HG02798 (cell line): ENCODE measurements at regions not wholly inside any gene's neighbourhood (a gene's known extent, or its start where the extent isn't known, plus 50 kb on each side); places are given as distances from the start of the nearest gene placed in this dataset.
"Not testable (repeated sequence)": the region's sequence is repeated elsewhere in the genome, so short reads cannot be mapped to it uniquely, and the experiment has no call there.

Experiments
- ATAC-seq: cut with Tn5 transposase; IDR thresholded peaks from one replicate; pipeline ENCODE4 v1.9.1; 2021; ENCODE audit warnings: mild to moderate bottlenecking; ENCODE audit not compliant: unreplicated experiment, poor library complexity

DNA sequence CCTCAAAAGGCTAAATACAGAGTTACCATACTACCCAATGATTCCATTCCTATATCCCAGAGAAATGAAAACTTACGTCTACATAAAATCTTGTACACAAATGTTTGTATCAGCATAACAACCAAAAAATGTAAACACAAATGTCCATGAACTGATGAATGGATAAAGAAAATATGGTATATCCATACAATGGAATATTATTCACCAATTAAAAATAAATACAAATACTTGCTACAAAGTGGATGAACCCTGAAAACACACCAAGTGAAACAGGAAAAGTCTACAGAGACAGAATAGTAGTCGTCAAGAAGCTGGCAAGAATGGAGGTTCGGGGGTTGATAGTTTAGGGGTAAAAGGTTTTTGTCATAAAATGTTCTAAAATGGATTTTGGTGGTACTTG lies 54.0 kb upstream of the ANKRD28 start:
- ATAC-seq, result no peak

GRCh38 chr3:15858547-15859506 lies 61.0 kb upstream of the ANKRD28 start:
- peak; percentile 65 for ATAC-seq

- peak; percentile 90 for ATAC-seq
Measured at GRCh38 chr3:15859507-15860013, 61.8 kb upstream of the ANKRD28 start.

GRCh38 chr3:15860014-15860934 lies 62.5 kb upstream of the ANKRD28 start:
- ATAC-seq, result peak; percentile 65

DNA sequence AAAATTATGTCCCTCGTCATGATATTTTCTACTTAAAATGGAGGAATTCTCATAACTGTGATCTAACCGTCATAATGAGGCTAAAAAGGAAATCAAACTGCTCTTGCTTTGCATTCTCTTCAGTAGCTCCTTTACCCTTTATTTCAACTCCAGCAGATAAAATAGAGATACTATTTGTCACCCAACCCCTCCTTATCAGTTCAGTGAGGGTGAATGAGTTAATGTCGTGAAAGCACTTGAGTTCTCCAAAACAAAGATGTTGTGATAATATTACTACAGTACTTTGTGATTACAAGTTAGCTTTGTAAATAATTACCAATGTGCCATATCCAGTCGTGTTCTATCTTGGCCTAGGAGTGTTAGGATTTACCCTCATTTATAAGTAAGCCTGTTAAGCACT lies 63.4 kb upstream of the ANKRD28 start:
- no peak for ATAC-seq

- no peak for ATAC-seq
Measured at GRCh38 chr3:15872807-15873206, 75.0 kb upstream of the ANKRD28 start.

DNA sequence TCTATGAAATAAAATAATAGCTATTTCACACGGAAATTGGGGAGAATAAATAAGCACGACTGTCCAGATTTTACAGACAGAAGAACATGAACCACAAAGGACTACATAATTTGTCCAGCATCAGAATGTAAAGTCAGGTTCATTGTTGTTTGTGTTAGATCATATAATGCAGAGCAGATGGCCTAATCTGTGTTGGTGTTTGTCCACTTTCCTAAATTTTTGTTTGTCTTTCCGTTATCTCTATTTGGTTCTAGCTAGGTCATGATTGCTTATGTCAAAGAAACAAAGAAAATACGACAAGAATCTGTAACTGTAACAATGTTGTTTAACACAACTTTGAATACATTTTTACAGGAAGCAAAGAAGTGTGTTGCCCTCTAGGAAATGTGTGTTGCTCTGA lies 75.6 kb upstream of the ANKRD28 start:
- no peak for ATAC-seq

DNA sequence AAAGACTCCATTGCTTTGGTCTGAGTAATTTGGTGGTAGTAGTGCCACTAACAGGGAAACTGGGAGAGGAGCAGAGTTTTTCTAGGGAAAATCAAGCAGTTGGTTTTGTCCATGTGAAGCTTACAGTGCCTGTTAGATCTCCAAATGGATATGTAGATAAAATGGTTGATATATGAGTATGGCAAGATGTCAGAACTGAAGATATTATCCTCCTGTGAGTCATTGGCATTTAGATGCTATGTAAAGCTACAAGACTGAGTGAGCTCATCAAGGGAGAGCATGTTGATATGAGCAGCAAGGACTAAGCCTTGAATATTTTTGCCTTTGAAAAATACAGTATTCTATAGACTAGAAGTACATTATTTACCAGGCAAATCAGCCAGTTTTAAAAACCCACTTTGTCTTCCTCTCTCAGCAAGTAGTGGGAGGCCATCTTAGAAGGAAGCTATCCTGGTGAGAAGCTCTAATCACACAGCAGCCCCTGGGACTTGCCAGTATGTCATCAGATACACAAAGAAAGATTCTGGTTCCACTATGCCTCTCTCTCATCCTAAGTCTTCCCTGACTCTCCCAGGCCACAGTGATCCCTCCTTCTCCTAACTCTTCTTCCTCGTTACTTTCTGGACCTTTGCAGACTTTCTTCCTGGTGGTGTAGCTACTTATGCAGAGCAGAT lies 77.4 kb upstream of the ANKRD28 start:
- no peak for ATAC-seq

GRCh38 chr3:15876669-15877068 lies 78.9 kb upstream of the ANKRD28 start:
- no peak for ATAC-seq

- ATAC-seq, result no peak
Measured at GRCh38 chr3:15877813-15878212, 80.0 kb upstream of the ANKRD28 start.

- ATAC-seq, result not testable (repeated sequence)
Measured at GRCh38 chr3:15879787-15880186, 82.0 kb upstream of the ANKRD28 start.

DNA sequence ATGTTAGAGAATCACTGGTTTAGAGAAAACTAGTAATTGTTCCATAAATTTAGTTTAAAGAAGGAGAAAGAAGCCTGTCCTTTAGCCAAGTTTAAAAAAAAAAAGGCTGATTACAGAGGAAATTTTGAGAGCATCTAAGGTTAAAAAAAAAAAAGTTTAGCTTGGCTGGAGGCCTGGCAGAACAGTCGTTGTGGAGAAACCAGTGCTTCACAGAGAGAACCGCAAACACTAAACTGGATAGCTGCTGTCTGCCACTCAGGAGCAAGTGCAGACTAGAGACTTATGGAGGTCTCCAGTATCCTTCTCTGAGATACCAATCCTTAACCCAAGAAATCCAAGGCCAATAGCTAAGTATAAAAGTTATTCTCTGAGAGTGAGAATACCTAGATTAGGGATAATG lies 84.8 kb upstream of the ANKRD28 start:
- ATAC-seq, result no peak

GRCh38 chr3:15884132-15884531 lies 86.4 kb upstream of the ANKRD28 start:
- ATAC-seq, result no peak

- no peak for ATAC-seq
Measured at GRCh38 chr3:15886521-15886920, 88.7 kb upstream of the ANKRD28 start.

- no peak for ATAC-seq
Measured at GRCh38 chr3:15887261-15887660, 89.5 kb upstream of the ANKRD28 start.

GRCh38 chr3:15889936-15890335 lies 92.2 kb upstream of the ANKRD28 start:
- ATAC-seq, result no peak

DNA sequence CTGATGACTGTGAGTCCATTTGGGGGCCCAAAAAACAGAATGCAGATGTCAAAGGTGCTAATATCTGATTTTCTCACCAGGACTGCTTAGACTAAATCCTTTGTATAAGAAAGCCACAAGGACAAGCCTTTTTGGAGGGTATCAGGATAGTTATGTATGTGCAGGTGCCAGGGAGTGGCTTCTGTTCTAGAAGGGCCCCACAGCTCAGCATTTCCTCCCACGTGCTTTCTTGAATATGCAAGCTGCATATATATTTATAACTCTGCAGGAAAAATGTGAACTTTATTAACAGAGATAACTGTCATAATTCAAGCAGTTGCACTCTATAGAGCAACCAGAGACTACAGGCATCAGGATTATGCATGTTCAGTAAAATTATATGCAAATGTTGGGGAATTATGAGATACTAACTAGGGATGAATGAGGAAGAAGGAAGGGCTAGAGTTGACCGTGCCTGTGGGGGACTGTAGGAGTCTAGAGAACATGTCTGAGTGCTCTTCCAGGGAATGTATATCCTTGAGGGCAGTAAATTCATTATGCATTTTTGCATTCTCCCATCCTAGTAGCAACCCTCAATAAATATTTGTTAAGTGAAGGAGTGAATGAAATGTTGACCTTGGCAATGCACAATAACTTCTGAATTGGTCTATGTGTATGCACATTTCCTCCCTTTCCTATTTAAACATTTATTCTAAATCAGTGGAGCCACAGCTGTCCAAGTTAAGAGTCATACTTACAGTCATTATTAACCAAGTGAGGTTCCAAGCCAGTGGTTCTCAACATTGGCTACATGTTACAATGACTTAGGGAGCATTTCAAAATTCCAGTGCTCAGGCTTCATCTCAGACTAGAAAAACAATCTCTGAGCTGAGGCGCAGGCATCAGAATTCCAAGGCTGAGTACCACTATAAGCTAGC lies 94.8 kb upstream of the ANKRD28 start:
- ATAC-seq, result no peak

GRCh38 chr3:15894382-15894781 lies 96.6 kb upstream of the ANKRD28 start:
- no peak for ATAC-seq

- ATAC-seq, result no peak
Measured at GRCh38 chr3:15896500-15896899, 98.7 kb upstream of the ANKRD28 start.
